ENCODE measurements at regions not wholly inside any gene's neighbourhood (a gene's known extent, or its start where the extent isn't known, plus 50 kb on each side); places are given as distances from the start of the nearest gene placed in this dataset.

GRCh38 chr7:54897891-54898290, 120.9 kb upstream of the EGFR start:
- no peak for TF ChIP-seq MAX (IDR thresholded peaks at IDR 0.05)
- no peak for TF ChIP-seq NFIC (IDR thresholded peaks at IDR 0.05)
- no peak for TF ChIP-seq RAD21 (IDR thresholded peaks at IDR 0.05; ENCODE audit: low read depth)
- no peak for TF ChIP-seq TAF1 (IDR thresholded peaks at IDR 0.05; ENCODE audit: low read depth)
- TF ChIP-seq EP300 (IDR thresholded peaks at IDR 0.05; ENCODE audit: borderline replicate concordance): no peak
- no peak for TF ChIP-seq REST (IDR thresholded peaks at IDR 0.05; ENCODE audit: low read depth)
- TF ChIP-seq ZBTB7A (IDR thresholded peaks at IDR 0.05; ENCODE audit: low read depth): no peak
- no peak for TF ChIP-seq TCF12 (IDR thresholded peaks at IDR 0.05; ENCODE audit: low read depth)
- no peak for TF ChIP-seq FOXM1 (IDR thresholded peaks at IDR 0.05; ENCODE audit: borderline replicate concordance, low read depth)
- no peak for TF ChIP-seq EGR1 (IDR thresholded peaks at IDR 0.05)
- TF ChIP-seq CREB1 (IDR thresholded peaks at IDR 0.05; ENCODE audit: low read depth): no peak
